GM18861 (cell line): ENCODE measurements at regions not wholly inside any gene's neighbourhood (a gene's known extent, or its start where the extent isn't known, plus 50 kb on each side); places are given as distances from the start of the nearest gene placed in this dataset.

Experiments
- ATAC-seq: cut with Tn5 transposase; IDR thresholded peaks from one replicate; pipeline ENCODE4 v1.9.1; 2021; ENCODE audit not compliant: unreplicated experiment

DNA sequence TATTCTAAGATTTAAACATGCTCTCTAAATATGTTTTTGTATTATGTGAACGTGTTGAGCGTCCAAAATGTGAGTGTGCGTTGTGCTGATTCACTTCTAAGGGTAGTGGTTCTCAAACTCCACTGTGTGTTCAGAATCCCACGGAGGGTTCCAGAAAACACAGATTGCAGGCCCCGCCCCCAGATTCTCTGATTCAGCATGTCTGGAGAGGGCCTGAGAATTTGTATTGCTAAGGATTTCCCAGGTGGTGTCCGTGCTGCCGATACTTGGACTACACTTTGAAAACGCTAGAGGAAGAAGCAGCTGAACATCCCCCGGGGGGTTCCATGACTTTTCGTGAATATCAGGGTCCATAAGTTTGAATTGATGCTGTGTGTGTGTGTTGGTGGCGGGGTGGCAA lies 1043.2 kb upstream of the WWC1 start:
- no peak for ATAC-seq

DNA sequence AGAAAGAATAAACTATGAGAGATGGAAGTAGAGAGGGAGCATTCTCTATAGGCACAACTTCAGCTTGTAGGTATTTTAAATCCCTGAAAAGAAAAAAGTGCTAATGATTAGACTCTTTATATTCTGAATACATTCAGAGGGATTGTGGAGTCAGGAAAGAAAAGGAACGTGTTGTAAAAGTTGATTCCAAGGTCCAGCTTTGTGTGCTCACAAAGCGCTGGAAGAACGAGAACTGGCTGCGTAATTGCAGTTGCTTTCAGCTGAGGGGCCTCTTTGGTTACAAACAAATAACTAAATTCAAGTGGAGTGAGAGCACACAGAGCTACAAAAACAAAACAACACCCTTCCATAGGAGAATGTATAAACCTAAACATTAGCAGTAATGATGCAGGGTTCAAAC lies 1040.4 kb upstream of the WWC1 start:
- ATAC-seq, result no peak

DNA sequence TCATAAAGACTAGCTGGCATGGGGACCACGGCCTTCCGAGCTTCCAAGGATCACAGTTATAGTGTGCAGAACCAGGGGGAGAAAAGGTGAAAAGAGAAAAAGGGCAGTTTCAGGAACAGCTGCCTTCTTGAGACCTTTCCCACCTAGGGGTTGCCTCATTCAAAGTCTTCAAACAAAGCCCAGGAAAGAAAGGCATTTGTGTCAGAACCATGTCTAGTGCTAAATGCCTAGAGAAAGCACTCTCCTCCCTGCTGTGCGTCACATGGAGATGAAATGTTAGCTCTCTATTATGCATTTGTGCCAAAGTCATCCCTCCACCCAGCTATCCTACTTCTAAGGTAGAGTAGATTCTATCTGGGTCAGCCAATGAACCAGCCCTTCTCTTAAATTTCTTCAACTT lies 1037.3 kb upstream of the WWC1 start:
- ATAC-seq, result no peak

DNA sequence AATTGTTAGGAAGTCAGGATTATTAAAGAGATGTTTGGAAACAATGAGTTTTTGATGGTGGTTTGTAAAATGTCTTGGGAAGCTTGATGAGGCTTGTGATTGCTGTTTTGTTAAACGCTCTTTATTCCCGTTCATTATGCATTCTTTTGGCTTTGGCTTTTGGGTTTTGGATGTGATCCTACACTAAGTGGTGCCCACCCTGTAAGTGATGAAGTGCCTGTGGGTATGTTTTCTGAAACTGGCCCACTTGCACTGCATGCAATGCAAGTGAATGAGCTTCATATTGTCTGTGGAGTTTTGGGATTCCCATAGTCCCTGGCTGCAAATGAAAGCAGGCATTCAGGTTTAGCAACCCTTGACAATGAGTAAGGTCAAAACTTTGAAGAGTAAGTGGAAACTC lies 1035.5 kb upstream of the WWC1 start:
- ATAC-seq, result no peak

DNA sequence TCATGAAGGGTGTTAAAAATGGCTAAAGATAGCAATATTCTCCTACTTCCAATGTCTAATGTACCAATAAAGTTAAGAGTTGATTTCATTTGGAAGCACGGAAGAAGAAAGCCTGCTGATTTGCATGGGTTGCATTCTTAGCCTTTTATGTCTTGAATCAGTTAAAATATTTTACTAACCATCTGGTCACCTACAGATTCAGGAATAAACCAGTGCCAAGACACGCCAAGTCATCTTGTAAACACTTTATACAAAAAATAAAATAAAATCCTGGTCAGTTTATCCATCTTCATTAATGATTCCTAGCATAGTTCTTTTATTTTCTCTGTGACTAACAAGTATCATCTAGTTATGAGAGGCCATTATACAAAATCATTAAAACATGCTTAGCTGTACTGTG lies 1031.6 kb upstream of the WWC1 start:
- no peak for ATAC-seq

DNA sequence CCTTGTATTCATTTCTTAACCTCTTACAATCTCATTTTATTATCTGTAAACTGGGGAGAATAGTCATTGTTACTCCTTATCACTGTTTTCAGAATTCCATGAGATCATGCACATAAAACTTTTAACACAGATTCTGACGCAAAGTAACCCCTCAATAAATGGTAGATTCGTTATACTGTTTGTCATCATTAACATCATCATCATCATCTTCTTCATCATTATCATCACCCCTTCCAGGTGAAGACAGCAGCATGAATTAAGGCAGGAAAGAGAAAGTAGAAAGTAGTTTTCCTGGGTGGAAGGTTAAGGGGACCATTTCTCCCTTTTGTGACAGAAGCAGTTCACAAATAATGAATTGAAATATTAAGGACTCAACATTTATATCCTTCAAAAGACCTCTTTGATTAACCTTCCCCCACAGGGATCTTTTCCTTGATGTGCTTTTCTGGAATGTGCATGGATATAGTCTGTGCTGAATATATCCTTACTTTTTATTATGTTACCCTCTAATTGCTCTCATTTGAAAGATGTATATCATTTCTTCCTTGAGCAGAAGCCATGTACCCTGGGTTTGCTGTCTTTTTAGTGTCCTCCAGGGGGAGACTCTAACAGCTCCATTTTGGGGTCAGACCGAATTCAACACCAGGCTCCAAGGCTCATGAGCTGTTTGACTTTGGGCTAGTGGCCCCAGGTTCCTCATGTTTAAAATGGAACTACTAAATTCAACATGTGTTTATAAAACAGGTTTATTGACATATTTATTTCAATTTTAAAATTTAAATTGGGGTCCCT lies 1029.9 kb upstream of the WWC1 start:
- ATAC-seq, result no peak

DNA sequence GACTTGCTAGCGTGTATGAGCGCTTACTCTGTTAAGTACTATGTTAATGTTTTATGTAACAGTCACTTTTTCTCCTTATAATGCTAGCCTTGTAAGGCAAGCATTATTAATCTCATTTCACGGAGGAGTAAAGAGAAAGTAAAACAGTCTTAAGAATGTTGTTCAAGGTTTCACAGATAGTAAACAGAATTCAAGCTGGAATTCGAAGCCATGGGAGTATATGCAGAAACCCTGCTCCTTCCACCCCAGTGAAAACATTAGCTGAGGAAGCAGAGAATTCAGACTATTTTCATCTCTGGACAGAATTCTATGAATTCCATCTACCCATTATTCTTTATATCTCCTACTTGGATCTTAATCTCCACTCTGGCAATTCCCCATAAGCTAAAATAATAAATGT lies 1028.3 kb upstream of the WWC1 start:
- ATAC-seq, result no peak

DNA sequence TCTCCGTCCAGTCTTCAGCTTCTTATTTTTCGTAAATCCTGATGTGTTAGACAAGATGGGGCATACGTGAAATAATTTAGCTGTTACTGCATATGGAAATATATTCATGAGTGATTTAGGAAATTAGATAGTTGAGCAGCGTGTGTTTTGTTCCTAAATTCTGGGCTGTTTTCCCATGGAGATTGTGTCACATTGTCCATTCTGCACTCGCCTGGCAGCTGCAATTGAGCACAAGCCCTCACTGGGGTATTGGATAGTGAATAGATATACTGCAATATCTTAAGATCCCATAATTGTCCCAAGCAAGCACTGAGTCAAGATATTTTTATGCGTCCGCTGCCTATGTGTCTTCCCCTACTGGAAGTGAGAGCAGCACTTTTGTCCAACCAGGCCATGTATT lies 1027.1 kb upstream of the WWC1 start:
- ATAC-seq, result no peak

DNA sequence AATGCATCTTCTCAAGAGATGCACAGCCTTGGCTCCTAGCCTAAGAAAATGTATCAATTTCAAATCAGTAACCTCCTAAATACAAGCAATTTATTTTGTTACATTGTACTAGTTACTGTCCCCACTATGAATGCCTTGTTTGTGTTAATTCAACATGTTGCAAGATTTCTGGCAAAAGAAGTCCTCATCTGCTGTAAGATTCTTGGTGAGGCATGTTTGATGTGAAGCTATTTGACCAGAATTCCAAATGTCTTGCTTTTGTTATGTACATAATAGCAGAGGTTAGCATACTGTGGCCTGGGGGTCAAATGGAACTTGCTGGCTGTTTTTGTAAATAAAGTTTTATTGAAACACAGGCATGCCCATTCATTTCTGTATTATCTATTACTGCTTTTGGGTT lies 1023.1 kb upstream of the WWC1 start:
- no peak for ATAC-seq

DNA sequence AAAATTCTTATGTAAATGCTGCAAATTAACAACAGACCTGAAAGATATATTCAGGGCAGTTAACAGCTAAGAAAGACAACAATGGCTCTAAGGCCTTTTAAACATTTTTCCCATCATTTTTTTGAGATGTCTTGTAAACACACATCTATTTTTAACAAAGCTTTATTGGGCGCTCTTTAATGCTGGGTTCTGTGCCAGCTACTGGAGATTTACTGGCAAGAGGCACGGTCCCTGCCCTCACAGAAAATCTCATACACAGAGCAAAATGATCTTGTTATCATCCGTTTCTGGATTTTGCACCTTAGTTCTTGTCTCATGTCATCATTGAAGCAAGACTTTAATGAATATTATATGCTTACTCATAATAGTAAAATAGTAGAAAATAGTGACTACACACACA lies 1022.3 kb upstream of the WWC1 start:
- ATAC-seq, result no peak

DNA sequence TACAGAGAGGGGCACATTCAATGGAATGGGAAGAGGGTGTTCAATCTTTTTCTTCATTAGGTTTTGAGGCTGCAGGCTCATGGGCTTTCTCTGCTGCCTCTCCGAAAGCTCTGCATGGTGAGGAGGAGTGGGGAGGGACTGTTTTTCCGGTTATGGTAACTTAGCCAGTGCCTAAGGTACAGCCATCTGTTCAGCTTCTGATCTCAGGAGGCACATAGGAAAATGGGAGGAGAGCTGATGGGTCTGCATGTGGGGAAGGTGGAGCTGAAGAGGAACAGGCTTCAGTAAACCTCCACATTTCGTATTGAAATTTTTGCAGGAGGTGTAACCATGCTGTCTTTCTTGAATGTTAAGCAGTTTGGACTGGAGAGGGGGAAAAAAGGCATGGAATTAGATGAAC lies 1020.4 kb upstream of the WWC1 start:
- no peak for ATAC-seq

DNA sequence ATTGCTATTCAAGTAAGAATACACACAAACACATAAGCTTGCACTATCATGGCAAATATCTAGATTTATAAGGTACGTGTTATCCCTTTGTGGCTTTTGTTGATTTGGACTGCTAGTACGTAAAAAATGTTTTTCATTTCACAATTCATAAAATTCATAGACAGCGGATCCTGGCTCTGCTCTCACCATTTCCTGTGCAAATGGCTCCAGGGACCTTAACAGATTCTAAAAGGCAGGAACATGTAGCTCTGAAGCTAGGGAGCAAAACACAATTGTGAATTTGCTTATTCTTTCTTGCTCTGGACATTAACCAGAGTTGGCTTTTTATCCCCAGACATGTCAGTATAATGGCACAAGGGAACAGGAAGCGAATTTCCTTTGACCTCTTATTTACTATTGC lies 1019.9 kb upstream of the WWC1 start:
- no peak for ATAC-seq

DNA sequence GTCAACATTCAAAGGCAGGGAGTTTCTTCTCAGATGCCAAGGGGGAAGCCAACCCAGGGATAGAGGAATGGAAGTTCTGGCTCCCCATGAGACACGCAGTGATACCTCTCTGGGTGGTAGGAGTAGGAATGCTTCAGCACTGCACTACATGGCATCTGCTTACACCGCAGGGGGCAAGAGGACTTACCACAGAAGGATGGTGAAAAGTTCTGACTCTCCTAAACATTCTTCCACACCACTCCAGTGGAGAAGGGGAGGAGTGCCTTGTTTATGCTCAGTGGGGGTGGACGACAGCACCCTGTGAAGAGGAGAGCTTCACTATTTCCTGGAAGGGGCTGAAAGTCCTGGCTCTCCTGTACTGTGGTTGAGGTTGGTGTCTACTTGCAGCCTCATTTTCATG lies 1011.3 kb upstream of the WWC1 start:
- no peak for ATAC-seq

DNA sequence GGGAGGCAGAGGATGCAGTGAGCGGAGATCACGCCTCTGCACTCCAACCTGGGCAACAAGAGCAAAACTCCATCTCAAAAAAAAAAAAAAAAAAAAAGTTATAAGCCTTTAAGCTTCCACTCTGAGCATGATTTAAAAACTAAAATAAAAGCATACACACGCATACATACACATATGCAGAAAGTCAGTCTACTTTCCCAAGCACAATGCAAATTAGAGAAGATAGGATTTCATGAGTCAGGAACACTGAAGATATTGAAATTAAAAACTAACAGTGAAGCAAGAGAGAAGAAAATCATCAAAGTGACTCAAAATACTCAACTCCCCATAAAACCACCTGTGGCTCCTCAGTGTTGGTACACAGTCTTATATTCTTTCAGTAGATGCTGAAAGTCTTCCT lies 1009.5 kb upstream of the WWC1 start:
- no peak for ATAC-seq

DNA sequence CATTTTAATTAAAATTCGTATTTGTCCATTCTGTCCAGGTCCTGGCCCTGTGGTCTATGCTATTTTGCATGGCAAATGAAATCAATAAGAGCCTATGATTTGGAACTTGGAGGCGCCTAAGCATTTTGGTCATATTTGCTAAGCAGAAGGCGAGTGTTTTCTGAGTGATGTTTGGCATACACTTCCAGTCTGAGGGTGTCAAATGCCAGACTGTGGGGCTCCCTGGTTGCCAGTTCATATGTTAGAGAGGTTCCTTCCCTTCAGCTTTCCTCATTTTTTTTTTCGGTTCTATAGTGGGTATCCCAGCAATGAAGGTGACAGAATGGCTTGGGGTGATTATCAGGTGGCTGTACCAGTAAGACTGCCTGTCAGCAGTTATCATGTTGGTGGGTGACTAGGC lies 1007.8 kb upstream of the WWC1 start:
- ATAC-seq, result no peak

DNA sequence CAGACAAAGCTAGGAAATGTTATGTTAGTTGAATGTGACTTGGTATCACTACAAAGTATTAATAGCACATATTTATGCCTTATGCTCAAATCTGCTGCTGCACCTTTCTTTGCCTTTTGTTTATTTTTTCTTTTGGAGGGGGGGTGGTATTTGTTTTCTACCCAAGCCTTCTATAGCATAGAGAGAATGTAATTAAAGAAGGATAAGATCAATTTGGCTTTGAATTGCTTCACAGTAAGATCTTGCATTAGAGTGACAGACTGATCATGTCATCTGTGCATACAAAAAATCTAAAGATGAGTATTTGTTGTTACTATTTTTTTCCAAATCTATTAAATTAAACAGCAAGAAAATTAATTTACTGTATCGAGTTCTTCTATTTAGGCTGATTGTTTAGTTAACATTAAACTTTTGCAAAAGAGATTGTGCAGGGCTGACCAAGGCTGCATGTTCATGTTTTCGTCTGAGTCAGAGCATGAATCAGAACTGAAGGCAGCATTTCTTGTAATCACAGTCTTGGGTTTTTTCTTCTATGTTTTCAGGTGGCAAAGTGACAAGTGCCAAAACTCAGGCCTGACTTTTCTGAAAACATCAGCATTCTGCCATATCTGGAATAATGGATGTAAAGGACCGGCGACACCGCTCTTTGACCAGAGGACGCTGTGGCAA lies 1007.1 kb upstream of the WWC1 start:
- no peak for ATAC-seq

DNA sequence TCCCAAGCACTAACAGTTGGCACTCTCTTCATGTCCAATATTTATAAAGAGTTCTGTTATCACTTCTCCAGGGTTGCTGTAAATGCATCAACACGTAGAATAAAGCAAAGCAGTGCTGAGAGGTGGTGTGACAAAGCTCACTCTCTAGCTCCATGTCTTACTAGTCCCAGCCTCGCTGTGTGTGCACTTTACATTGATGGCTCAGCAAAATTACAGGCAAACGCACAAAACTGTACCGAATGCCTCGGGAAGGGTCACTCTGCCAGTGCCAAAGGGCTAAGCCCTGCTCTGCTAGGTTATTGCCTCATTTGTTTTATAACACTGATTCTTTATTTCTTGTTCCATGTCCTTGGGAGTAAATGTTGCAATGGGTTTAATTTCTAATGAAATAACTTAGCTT lies 1005.9 kb upstream of the WWC1 start:
- ATAC-seq, result no peak

DNA sequence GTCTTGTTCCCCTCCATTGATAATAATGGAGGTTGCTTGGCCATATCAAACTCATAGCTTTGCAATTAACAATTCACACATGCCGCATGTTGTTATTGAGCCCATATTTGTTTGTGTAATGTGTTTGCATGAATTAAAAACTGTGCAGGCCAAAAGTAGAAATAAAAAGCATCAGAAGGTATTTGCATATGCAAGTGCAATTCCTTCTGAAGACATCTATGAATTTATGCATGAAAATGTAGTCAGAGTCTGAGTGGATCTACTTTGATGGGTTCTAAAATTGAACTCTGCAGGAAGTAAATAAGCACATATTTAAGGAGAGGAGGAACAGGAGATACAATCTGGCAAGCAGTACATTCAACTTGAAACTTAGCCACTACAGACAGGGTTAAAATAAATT lies 1004.6 kb upstream of the WWC1 start:
- ATAC-seq, result no peak

DNA sequence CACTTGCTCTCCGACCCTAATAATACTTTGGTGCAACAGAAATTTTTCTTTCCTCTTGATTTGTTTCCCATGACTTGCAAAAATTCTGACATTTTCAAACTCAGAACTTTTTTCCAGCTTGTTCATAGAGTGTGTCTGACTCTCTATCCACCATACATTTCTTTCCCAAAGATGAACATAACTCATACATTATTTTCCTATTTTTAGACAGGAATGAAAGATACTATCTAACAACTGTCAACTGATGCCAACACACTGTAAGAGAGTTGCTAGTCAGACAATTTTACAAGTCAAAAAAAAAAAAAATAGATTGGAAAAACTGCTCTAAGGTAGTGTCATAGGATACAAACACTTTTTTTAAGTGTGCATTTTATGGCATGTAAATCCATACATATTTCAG lies 1001.0 kb upstream of the WWC1 start:
- no peak for ATAC-seq

DNA sequence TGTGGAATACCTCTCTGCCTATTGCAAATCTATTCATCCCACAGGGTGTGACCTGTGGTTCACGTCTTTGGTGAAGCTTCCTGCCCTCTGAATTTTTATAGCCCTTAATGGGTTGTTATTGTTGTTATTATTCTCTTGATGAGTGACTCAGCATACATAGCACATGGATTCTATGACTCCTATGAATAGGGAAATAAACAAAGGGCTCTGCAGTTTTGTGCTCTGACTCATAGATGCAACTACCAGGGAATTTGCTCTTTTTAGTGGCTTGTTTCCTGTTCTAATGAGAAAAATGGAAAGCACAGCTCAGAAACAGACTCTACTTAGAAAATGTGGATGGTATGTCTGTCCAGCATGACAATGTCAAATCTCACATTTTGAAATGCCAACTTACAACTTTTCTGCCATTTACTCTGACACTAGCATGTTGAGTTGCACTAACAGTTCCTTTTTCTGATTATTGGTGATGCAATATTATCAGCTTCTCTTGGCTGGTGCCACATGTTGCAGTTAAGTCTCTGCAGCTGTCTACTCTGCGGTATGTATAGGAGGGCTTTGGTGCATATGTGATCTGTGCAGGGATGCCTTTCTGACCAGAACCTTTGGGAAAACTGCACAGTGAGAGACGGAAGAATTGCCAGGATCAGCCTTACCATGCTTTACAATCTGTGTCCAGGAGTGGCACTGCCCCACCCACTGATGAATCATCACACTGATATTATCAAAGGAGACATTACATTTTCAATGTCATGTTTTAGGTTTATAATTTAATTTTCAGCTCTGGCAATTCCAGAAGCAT lies 996.4 kb upstream of the WWC1 start:
- ATAC-seq, result no peak

DNA sequence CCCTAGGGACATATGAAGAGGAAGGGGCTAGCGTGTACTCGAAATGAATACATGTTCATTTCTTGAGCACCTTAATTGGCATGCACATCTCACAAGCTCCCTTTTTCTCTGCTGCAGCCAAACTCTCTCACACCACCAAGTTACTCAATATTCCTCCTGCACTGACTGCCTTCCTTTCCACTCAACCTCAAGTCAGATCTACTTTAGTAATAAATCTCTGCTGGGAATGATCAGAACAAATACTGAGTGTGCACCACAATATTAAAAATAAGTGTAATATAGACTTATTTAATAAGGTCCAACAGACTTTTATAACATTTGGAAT lies 995.8 kb upstream of the WWC1 start:
- no peak for ATAC-seq

DNA sequence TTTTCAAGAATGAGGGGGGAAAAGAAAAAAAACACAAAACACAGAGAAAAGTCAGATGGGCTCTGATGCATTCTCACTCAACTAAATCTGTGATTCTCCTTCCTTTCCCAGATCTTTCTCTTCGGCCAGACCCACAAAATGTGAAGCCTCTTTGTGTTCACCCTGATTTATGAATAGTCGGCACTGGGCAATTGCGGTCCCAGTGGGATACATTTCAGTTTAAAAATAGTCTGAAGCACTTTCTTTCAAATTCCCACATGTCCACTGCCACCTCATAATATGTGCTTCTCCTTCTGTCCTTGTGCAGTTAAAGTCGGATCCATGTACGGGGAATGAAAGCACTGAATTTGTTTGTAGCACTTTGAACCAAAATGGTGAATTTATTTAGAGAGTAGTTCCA lies 995.4 kb upstream of the WWC1 start:
- no peak for ATAC-seq
